GM23248 (cell line): ENCODE measurements at regions not wholly inside any gene's neighbourhood (a gene's known extent, or its start where the extent isn't known, plus 50 kb on each side); places are given as distances from the start of the nearest gene placed in this dataset.

Source experiments
- EZH2 ChIP-seq: fragments of 200-600 bp; sonication (generic); IDR thresholded peaks from 2 replicates; pipeline ENCODE4 v1.6.1; 2018; ENCODE audit warnings: antibody characterized with exemption, mild to moderate bottlenecking; ENCODE audit not compliant: insufficient read depth, poor library complexity, severe bottlenecking
- EZH2phosphoT487 ChIP-seq: fragments of 200-600 bp; sonication (generic); IDR thresholded peaks from 2 replicates; pipeline ENCODE4 v1.6.1; 2018; ENCODE audit warnings: antibody characterized with exemption, moderate library complexity, mild to moderate bottlenecking, low read depth; ENCODE audit not compliant: insufficient read depth

GRCh38 chr12:92650228-92650822 is 52.5 kb upstream of the PLEKHG7 start:
- TF ChIP-seq EZH2 (no peak), EZH2phosphoT487 (no peak)
